Posterior vena cava (tissue), 2 donors: ENCODE measurements at regions not wholly inside any gene's neighbourhood (a gene's known extent, or its start where the extent isn't known, plus 50 kb on each side); places are given as distances from the start of the nearest gene placed in this dataset.

ENCODE experiments used
- DNase-seq: peaks from one replicate; pipeline ENCODE4 v3.0.0-alpha.2; 2020; ENCODE audit warnings: low spot score
- intact Hi-C, 2 donors: fragments of 100-400 bp; cut with DNase I; formaldehyde crosslinking; loops; one replicate each; pipeline versions ENCODE4 v1.14.1 to v1.14.2; 2022 to 2023
- donor health status: DM: yes; HTN: yes; CAD: no.
- donor health status: DM: yes; HTN: yes; CAD: no.

DNA sequence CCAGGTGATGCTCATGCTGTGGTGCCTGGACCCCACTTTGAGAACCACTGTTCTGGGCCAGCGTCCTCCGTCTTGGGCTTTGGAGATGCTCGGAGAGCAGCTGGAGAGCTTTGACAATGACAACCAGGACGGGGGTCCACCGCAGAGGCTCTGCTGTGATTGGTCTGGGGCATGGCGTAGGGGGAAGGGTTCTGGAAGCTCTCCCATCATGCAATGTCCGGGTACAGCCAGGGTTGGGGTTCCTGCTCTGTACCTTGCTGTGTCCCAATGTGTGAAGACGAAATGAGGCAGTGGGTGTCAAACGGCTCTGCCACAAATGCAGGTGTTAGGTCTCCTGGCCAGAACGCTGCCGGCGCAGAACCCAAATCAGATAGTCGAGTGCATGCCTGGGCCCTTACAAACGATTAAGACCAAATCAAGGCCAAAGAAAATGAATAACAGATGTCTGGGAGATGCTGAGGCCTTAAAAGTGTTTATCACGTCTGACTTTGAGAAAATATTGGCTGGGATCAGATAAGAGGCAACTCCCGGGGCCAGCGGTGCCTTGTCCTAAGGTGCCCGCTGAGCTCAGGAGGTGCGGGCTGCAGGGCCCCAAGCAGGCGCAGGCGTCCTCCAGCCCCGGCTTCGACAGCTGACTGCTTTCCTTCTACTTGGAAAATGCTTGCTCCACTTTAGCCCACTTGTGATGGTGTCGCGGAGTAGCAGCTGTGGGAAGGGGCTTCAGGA lies 117.2 kb downstream of the VAPA start:
- intact Hi-C loops = no loop called here
- DNase-seq = no peak

DNA sequence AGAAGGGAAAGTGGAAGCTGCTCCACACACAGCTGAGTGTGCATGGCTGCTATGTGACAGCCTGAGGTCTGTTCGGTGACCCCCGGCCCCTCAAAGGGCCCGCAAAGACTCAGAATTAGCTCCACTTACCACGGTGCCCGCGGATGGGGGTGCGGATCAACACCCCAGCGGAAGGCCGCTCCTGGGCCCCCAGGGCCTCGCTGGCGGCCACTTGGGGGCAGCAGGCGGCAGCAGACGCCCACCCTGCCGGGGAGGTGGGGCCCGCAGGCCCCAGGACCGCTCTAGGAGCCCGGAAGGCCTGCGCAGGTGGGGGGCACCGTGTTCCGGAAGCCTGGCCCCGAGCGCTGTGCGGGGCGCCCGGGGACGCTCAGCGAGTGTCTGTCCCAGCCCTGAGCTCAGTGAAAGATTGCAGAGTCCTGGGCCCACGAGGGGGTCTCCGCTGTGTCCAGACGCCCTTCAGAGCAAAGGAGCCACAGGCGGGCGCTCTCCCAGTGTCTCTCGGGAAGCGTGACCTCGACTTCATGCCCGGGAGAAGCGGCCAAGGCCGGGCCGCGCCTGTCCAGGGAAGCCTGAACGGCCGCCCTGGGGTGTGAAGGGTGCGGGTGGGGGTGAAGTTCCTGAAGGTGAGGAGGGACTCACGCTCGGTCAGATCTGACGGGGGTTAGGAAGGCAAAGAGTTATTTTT lies 118.7 kb downstream of the VAPA start:
- intact Hi-C loops = no loop called here

DNA sequence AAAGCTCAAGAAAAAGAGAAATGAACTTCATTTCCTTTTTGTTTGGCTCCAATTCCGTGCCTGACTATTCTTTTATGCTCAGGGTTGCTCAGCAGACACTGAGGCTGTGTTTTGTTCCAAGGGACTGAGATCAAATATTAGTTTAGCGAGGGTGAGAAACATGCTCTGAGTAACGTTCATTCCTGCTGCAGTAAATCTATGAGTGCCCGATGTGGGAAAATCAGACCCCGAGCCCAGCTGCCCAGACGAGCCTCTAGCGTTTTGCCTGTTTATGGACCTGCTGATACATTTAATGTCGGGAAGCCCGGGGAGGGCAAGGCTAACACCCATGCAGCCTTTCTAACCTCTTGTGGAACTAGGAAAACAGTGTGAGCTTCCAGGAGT lies 119.2 kb downstream of the VAPA start:
- no peak for DNase-seq
- intact Hi-C loops = no loop called here

More for the DNA sequence above, 118.7 kb downstream of the VAPA start:
- DNase-seq = no peak

DNA sequence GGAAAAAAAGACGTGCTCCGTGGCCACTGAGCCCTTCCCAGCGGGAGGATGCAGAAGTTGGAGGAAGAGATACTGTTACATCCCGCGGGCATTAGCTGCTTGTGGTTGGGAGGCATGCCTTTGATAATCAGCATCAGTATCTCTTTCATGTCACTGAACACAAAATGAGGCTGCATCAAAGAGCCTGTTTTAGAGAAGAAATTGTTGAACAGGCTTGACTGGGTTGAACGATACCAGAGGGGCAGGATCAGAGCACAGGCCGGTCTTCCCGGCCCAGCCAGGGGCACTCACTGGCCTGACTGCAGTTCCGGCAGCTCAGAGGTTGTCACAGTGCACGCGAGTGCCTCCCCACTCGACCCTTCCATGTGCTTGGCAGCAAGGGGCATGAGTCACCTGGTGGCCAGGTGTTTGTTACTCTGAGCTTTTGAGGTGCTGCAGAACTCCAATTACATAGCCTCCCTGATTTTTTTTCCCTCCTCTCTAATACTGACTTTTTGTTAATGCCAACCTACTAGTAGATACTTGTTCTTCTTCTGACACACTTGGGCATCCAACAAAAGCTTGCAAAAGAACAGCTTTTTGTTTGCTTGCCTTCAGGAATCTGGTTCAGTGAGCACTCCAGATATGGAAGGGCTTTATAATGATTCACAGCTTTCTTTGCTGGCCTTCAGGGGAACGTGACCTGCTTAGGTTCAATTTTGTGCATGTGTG lies 121.6 kb downstream of the VAPA start:
- DNase-seq = no peak

DNA sequence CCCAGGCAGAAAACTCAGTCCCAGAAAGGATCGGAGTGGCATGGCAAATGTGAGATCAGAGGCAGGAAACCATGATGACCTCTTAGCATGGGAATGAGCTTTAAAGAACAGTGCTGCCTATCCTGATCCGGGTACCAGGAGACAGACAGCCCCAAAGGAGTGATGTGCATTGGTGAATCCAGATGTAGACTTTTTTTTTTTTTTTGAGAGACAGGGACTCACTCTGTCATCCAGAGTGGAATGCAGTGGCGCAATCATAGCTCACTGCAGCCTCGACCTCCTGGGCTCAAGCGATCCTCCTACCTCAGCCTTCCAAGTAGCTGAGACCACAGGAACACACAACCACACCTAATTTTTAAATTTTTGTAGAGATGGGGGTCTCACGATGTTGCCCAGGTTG lies 122.7 kb downstream of the VAPA start:
- DNase-seq = no peak

More for the DNA sequence above, 121.6 kb downstream of the VAPA start:
- intact Hi-C loops = no loop called here

DNA sequence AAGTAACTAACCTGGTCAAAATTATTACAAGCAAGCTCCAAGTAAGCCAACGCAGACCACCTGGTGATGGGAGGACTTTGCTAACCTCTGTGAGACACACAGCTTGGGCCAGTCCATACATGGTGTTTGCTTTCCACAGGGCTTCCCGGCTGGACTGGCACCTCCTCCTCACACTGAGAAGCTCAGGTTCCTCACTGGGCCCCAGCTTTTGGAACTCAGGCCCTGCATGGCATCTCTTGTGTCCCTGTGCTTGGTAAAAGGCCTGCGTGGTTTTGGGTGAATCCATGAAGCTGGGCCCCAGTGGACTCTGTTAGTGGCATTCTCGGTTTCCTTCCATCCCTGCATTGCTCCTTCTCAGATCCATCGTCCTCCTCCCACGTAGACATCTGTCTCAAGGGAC lies 123.4 kb downstream of the VAPA start:
- intact Hi-C loops = no loop called here
- no peak for DNase-seq

More for the DNA sequence above, 122.7 kb downstream of the VAPA start:
- intact Hi-C loops = no loop called here

DNA sequence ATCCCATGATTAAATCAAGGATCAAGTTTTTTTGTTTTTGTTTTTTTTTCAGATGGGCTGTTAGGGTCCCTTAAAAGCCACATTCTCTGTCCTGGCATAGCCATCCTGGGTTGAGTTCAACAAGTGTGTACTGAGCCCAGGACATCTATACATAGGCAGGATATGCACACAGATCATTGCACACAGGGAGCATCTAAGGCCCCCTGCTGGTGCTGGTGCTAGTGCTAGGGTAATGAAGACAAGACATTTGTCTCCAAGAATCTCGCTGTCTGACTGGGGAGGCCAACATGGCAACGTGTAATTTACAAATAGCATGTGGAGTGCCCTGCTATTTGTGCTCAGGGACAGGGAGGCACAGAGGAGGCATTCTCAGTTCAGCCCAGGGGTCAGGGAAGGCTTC lies 124.5 kb downstream of the VAPA start:
- no peak for DNase-seq
- intact Hi-C loops = no loop called here

DNA sequence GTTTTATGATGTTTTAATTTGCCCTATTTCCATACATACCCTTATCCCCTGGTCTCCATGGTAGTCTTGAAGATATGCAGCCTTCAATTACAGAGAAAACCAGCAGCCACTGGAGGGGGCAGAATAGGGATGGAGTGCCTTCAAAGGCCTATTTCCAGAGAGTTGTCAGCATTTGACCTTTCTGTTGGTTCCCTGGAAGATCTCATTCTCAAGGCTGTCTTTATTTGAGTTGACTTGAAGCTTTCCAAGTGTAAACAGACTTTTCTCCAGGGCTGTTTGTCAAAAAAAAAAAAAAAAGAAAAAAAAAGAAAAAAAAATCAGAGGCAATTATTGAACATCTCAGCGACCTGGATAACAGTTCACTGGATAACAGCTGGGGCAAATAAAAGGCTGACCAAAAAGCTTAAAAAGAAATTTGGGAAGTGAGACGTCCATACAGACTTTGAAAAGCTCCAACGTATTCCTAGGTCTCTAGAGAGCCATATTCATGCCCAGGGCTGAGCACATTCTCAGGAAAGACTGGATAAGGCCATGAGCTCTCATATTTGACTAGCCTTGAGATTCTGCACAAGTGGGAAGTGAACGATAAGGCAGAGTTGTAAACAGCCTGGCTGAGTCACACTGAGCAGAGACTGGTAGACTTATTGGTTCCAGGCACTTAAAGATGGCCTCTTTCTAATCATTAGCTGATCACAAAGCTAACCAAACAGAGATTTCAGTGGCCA lies 126.6 kb downstream of the VAPA start:
- DNase-seq = no peak

DNA sequence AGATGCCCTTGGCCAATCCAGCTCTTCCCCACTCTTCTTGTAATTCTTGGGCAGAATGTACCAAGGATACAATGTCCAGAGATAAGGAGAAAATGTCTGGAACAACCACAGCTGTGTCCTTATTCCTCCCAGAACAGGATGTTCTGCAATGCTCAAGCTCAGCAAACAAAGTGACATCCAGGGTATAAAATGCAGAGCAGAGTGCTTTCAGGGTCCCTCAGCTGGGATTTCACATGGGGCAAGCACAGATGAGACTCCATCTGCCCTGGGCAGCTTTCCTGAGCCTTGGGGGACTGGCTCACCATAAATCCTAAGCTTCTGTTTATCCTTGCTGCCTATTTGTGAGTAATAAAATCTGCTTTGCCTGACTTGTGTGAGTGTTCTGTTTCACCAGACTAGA lies 127.4 kb downstream of the VAPA start:
- DNase-seq = peak; percentile 88
- intact Hi-C loops = no loop called here

More for the DNA sequence above, 126.6 kb downstream of the VAPA start:
- intact Hi-C loops = no loop called here

DNA sequence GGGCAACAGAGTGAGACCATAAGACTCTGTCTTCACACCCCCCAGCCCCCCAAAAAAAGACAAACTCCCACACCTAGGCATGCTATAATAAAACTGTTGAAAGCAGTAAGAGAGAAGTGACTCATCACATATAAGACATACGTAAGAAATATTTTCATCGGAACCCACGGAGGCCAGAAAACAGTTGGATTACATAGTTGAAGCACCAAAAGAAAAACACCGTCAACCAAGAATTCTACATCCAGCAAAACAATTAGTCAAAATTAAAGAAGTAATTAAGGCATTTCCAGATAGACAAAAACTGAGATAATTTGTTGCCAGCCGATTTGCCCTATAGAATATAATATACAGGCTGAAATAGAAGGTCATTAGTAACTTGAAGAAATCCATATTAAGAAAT lies 128.7 kb downstream of the VAPA start:
- DNase-seq = no peak
- intact Hi-C loops = no loop called here

DNA sequence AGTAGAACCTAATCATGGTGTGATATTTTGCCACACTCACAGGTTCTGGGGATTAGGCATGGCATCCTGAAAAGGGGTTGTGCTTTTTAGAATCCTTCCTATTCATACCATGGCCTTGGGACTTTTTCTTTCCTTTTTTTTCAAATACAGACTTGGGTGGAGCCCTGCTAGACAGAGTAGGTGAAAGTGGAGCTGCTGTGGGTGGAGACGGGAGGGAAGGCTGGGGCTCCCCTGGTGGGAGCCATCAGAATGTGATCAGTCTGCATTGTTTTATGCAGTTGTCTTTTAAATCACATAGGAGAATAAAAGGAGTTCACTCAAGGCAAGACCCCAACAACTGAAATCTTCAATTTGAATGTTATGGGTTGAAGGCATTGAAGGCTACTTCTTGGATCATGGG lies 130.2 kb downstream of the VAPA start:
- intact Hi-C loops = no loop called here

DNA sequence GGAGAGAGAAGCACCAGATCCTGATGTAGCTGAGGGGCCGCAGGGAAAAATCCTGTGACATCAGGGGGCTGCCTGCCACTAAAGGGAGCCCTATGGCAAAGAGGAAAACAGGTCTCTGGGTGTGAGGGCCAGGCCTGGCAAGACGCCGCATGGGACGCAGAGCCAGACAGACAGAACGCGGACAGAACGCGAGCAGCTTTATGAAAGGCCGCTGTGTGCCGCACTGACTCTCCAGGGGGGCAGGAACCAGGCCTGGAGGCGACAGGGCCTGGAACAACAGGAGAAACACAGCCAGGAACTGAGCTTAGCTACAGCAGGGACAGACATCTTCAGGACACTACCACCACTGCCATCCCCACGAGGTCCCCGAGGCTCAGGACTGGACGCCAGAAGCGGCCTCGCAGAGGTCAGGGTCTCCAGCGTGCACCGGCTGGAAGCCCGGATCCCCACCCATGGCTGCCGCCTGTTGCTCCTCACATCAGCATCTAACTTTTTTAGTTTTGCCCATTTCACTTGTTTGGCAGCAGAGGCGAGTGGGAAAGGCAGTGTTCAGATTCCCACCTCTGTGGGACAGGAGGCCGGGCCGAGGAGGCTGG lies 131.6 kb downstream of the VAPA start:
- DNase-seq = no peak
- intact Hi-C loops = no loop called here

More for the DNA sequence above, 130.2 kb downstream of the VAPA start:
- no peak for DNase-seq

DNA sequence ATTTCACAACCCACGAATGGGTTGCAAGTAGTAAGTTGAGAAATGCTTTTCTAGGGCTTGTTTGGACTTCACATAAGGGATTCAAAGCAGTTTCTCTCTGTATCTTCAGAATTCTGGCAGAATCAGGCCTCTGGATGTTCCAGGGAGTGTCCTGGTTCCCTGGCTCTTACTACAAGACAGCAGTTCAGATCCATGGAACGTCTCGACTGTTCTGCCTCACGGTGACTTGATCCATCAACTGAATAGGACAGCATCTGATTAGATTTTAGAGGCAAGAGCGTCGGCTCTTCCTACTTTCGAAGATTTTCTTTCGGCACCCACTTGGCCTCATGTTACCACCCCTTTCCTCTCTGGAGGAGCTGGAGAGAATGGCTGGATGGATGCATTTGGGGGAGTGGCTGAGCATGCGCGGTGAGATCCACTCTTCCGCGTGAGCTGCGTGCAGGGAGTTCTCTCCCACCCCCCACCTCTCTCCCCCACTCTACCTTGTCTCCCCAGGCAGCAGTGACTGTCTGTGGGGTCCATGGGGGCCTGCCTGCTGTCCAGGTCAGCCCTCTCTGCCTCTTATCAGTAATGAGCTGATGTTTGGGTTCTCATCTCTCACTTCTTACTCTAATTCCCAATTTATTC lies 132.5 kb downstream of the VAPA start:
- intact Hi-C loops = no loop called here
- DNase-seq = no peak

DNA sequence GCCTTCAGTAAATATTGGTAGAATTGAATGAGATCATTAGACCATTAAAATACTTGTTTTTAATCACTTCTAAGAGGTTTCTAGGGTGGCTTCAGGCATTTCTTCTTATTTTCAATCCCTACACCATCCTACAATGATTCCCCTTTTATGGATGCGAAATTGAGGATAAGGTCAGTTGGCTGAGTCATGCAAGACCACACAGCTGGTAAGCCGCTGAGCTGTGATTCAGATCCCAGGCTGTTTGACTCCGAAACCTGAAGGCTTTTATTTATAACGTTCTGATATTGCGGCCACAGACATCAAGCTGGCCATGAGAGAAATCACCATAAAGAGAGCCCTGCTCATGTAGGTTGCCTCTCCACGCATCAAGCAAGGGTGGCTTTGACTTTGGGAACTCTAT lies 133.4 kb downstream of the VAPA start:
- no peak for DNase-seq
- intact Hi-C loops = no loop called here

DNA sequence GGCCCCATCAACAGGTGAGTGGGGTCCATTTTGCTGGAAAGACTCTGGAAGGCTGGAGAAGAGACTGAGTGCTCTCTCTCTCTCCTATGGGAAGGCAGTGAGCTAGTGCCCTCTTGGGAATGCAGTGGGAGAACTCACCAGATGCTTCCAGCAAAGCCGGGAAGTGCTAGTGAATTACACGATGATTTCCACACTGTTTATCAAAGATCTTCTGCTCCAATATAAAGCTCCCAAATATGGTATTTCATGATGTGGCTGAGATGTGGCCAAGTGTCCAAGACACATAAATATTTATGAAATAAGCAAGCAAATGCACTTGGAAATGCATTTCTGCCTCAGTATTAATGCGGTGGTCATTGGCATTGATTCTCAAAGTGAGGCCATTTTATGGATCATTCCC lies 135.9 kb downstream of the VAPA start:
- intact Hi-C loops = no loop called here
- DNase-seq = no peak

DNA sequence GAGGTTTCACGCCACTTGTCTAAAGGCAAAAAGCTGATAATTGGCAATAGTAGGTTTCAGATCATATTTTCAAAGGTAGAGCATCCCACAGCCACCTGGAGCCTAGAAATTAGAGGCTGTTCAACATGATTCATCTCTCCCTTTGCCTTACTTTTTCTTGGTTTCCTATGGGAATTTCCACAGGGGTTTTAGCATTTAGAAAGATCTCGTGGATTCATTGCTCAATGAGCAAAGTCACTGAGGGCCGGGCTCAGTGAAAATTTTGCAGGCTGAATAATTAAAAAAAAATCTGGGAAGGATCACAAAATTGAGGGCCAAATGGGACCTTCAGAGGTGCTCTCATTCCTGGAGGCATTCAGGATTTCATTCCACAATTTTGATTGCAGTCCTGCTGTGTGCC lies 137.1 kb downstream of the VAPA start:
- intact Hi-C loops = no loop called here

DNA sequence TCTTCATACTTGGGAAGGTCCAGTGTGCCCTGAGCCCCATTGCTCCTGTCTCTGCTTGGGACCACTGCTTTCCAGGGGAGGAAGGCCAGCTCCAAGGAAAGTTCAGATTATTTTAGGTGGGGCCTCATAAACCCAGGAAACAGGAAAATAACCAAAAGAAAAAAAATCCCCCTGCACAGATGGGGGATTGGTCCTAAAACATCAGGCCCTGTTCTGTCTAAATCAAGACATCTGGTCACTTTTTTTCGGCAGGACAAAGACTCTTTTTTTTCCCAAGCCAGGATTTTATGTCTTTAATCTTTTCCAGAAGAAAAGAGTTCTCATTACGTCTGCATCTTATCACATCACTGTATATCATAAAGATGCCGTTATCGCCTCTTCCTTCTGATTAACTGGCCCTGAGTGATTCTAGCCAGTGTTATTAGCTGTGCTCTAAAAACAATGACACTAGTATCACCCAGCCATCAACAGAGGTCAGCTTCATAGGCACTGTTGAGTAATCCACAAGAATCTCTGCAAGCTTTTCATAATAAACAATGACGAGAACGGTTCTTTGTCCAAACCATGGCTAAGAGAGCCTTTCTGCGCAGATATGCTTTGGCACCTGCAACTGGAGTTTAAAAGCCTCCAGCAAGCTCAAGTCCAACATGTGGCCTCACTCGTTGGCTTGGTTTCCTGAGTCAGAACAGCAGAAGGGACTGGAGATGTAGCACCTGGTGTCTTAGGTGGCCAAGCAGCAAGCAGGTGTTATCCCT lies 138.2 kb downstream of the VAPA start:
- DNase-seq = no peak
- intact Hi-C loops = no loop called here

More for the DNA sequence above, 137.1 kb downstream of the VAPA start:
- no peak for DNase-seq

DNA sequence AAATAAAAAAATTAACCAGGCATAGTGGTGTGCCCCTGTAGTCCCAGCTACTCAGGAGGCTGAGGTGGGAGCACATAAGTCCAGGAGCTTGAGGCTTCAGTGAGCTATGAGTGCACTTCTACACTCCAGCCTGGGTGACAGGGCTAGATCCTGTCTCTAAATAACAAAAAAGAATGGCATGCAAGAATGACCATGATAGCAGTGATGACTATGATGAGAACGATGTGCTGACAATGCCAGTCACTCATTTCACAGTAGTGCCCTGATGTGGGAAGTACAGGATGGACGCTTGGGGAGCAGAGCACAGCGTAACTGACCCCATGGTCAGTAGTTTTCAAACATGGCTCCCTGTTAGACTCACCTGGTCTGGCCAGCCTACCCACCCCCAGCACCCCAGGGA lies 139.1 kb downstream of the VAPA start:
- DNase-seq = no peak
- intact Hi-C loops = no loop called here
